ENCODE measurements at regions not wholly inside any gene's neighbourhood (a gene's known extent, or its start where the extent isn't known, plus 50 kb on each side); places are given as distances from the start of the nearest gene placed in this dataset.

DNA sequence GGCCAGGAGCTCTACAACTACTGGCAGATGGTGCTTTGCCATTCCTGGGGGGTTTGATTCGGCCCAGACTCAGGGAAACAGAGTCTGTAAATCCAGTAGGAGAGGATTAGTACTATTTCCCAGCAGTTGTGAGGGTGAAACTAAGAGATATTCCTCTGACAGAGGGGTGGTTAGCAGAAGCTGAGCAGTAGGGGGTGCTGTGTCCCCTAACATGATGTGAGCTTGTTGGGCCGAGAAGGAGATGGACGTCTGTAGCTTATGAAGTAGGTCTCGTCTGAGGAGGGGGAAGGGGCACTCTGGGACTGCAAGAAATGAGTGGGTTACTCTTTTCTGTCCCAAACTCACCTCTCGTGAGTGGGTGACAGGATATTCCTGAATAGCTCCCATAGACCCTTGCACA, 179.2 kb upstream of the MBL2 start:
- no peaks in the 10 kb centered on the region for H4K20me1 ChIP-seq (ENCODE audit: insufficient read depth, low read length)
- H3K27ac ChIP-seq (ENCODE audit: low read depth, low read length, poor library complexity, severe bottlenecking): no peak overlapping the region
- H3K9me2 ChIP-seq (ENCODE audit: low read depth, low read length): no peaks in the 10 kb centered on the region
- no peaks in the 10 kb centered on the region for H3K4me1 ChIP-seq (ENCODE audit: insufficient read depth, low read length, severe bottlenecking)
- H3K36me3 ChIP-seq (ENCODE audit: insufficient read depth, low read length): no peaks in the 10 kb centered on the region
- H3K27me3 ChIP-seq (ENCODE audit: insufficient read depth, low read length): no peaks in the 10 kb centered on the region
- H3K9me3 ChIP-seq (ENCODE audit: low read length): no peaks in the 10 kb centered on the region
- H3K4me2 ChIP-seq (ENCODE audit: low read length): no peak overlapping the region
- TF ChIP-seq, protein P1, sequence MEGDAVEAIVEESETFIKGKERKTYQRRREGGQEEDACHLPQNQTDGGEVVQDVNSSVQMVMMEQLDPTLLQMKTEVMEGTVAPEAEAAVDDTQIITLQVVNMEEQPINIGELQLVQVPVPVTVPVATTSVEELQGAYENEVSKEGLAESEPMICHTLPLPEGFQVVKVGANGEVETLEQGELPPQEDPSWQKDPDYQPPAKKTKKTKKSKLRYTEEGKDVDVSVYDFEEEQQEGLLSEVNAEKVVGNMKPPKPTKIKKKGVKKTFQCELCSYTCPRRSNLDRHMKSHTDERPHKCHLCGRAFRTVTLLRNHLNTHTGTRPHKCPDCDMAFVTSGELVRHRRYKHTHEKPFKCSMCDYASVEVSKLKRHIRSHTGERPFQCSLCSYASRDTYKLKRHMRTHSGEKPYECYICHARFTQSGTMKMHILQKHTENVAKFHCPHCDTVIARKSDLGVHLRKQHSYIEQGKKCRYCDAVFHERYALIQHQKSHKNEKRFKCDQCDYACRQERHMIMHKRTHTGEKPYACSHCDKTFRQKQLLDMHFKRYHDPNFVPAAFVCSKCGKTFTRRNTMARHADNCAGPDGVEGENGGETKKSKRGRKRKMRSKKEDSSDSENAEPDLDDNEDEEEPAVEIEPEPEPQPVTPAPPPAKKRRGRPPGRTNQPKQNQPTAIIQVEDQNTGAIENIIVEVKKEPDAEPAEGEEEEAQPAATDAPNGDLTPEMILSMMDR (IDR thresholded peaks at IDR 0.05; ENCODE audit: low read length): peak; percentile 55
- TF ChIP-seq EZH2 (IDR thresholded peaks at IDR 0.05; ENCODE audit: borderline replicate concordance, low read length): no peak
- no peaks in the 10 kb centered on the region for H3K79me2 ChIP-seq (ENCODE audit: insufficient read depth, low read length)
- no peak overlapping the region for H2AFZ ChIP-seq (ENCODE audit: low read length)
- no peaks in the 10 kb centered on the region for H3F3A ChIP-seq (ENCODE audit: insufficient read depth, low read length)
- no peak overlapping the region for H3K9ac ChIP-seq (ENCODE audit: low read length)
- H3K4me3 ChIP-seq (ENCODE audit: low read depth, low read length, poor library complexity, severe bottlenecking): no peak overlapping the region

DNA sequence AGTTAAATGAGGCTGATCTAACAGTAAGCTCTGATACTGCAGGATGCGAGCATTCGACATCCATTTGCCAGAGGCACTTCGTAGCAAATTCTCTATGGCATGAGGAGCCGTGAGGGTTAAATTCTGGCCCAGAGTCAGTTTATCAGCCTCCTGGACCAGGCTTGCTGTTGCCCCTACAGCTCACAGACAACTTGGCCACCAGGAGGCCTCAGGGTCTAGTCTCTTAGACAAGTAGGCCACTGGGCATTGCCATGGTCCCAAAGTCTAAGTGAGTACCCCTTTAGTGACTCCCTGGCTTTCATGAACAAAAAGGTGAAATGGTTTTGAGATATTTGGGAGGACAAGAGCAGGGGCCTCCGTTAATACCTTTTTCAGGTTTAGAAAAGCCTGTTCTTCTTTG, 178.0 kb upstream of the MBL2 start:
- Histone ChIP-seq H3K9ac (ENCODE audit: low read length) (no peak overlapping the region), H3K27ac (ENCODE audit: low read depth, low read length, poor library complexity, severe bottlenecking) (no peak overlapping the region), H3K36me3 (ENCODE audit: insufficient read depth, low read length) (no peaks in the 10 kb centered on the region), H3K9me3 (ENCODE audit: low read length) (no peaks in the 10 kb centered on the region), H3F3A (ENCODE audit: insufficient read depth, low read length) (no peaks in the 10 kb centered on the region), H3K4me3 (ENCODE audit: low read depth, low read length, poor library complexity, severe bottlenecking) (no peak overlapping the region), H3K9me2 (ENCODE audit: low read depth, low read length) (no peaks in the 10 kb centered on the region), H3K4me1 (ENCODE audit: insufficient read depth, low read length, severe bottlenecking) (no peaks in the 10 kb centered on the region), H4K20me1 (ENCODE audit: insufficient read depth, low read length) (no peaks in the 10 kb centered on the region), H3K27me3 (ENCODE audit: insufficient read depth, low read length) (no peaks in the 10 kb centered on the region), H3K4me2 (ENCODE audit: low read length) (no peak overlapping the region), H3K79me2 (ENCODE audit: insufficient read depth, low read length) (no peaks in the 10 kb centered on the region), H2AFZ (ENCODE audit: low read length) (no peak overlapping the region)
- TF ChIP-seq, protein P1 (IDR thresholded peaks at IDR 0.05; ENCODE audit: low read length): no peak
- TF ChIP-seq EZH2 (IDR thresholded peaks at IDR 0.05; ENCODE audit: borderline replicate concordance, low read length): no peak

DNA sequence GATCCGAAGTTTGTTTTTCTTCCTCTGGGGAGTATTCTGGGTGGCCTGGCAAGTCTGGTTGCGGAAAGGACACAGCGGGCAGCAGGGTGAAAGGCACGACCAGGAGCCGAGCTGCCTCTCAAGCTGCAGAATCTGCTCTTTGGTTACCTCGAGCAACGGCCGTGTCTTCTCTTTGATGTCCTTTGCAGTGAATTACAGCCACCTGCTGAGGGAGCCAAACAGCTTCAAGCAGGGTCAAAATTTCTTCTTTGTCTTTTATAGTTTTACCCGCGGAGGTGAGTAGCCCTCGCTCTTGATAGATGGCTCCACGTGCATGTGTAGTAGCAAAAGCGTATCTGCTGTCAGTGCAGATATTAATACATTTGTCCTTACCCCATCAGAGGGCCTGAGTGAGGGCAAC, 177.3 kb upstream of the MBL2 start:
- no peaks in the 10 kb centered on the region for H3K9me3 ChIP-seq (ENCODE audit: low read length)
- H3K79me2 ChIP-seq (ENCODE audit: insufficient read depth, low read length): no peaks in the 10 kb centered on the region
- no peaks in the 10 kb centered on the region for H3K36me3 ChIP-seq (ENCODE audit: insufficient read depth, low read length)
- H3K4me1 ChIP-seq (ENCODE audit: insufficient read depth, low read length, severe bottlenecking): no peaks in the 10 kb centered on the region
- no peak overlapping the region for H3K27ac ChIP-seq (ENCODE audit: low read depth, low read length, poor library complexity, severe bottlenecking)
- H3K9me2 ChIP-seq (ENCODE audit: low read depth, low read length): no peaks in the 10 kb centered on the region
- no peaks in the 10 kb centered on the region for H4K20me1 ChIP-seq (ENCODE audit: insufficient read depth, low read length)
- H2AFZ ChIP-seq (ENCODE audit: low read length): no peak overlapping the region
- no peak overlapping the region for H3K4me2 ChIP-seq (ENCODE audit: low read length)
- H3F3A ChIP-seq (ENCODE audit: insufficient read depth, low read length): no peaks in the 10 kb centered on the region
- H3K9ac ChIP-seq (ENCODE audit: low read length): no peak overlapping the region
- TF ChIP-seq EZH2 (IDR thresholded peaks at IDR 0.05; ENCODE audit: borderline replicate concordance, low read length): no peak
- TF ChIP-seq, protein P1 (IDR thresholded peaks at IDR 0.05; ENCODE audit: low read length): peak; percentile 44
- H3K4me3 ChIP-seq (ENCODE audit: low read depth, low read length, poor library complexity, severe bottlenecking): no peak overlapping the region
- no peaks in the 10 kb centered on the region for H3K27me3 ChIP-seq (ENCODE audit: insufficient read depth, low read length)

Data from OCI-LY1 (cell line).